ENCODE measurements at regions not wholly inside any gene's neighbourhood (a gene's known extent, or its start where the extent isn't known, plus 50 kb on each side); places are given as distances from the start of the nearest gene placed in this dataset.

DNA sequence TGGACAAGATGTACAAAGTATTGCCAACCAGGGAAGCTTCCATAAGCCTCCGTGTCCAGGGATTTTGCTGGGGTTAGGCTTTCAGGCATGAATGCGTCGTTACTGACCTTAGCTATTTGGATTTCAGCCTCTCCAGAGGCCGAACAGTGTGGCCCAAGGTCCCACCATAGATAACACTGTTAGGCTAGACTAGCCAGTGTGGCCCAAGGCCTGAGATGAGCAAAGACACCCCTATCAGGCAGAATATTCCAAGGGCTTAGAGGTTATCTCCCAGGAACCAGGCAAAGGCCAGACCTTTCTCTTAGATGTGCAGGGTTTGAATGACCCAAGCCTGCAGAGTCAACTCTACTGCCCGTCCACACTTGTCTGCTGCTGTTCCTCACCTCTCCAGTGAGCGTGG lies 131.7 kb upstream of the NDUFV2 start:
- Histone ChIP-seq H4K20me1 (ENCODE audit: insufficient read depth, low read length) (no peaks in the 10 kb centered on the region), H3K9ac (ENCODE audit: insufficient read depth, low read depth, low read length) (no peak overlapping the region), H3K27ac (ENCODE audit: extremely low read length, insufficient read depth, low read length) (no peak overlapping the region), H3K4me2 (ENCODE audit: low read depth, low read length) (no peak overlapping the region), H3K9me3 (ENCODE audit: low read length) (no peaks in the 10 kb centered on the region), H3K4me1 (ENCODE audit: insufficient read depth, low read length) (peaks cover 13% of the 10 kb centered on the region), H3K79me2 (ENCODE audit: insufficient read depth, low read length) (no peaks in the 10 kb centered on the region), H3K36me3 (replicated peaks in 1 of 2; ENCODE audit: control insufficient read depth in 1 of 2, insufficient read depth in 2 of 2, low read length in 2 of 2) (no peaks in the 10 kb centered on the region), H3K4me3 (replicated peaks in 1 of 3; ENCODE audit: insufficient read depth in 1 of 3, low read depth in 2 of 3, low read length in 3 of 3) (no peak overlapping the region), H2AFZ (ENCODE audit: low read length) (no peak overlapping the region), H3K27me3 (ENCODE audit: control insufficient read depth in 1 of 2, insufficient read depth in 2 of 2, low read length in 2 of 2) (peaks cover 0 to 11% of the 10 kb centered on the region in 2 experiments; a peak in 2 of 5 replicates)
- no TSS peak for BruUV-seq (replicated peaks)
- ATAC-seq (peak; percentile 59), DNase-seq (ENCODE audit: low spot score) (no peak), FAIRE-seq (no peak)
- ChIA-PET POLR2A (no interaction called here), CTCF (ENCODE audit: low intra/inter-chr PET ratio, low total read pairs) (no interaction called here)
- 46% methylated on average over 4 of the region's 6 CpGs for WGBS (ENCODE audit: low lambda C conversion rate)
- in situ Hi-C loops (cut with HindIII; ENCODE audit: extremely low pct_ligation_motif_present, low pct_unique_long_range_greater_than_20kb) = no loop called here
- TF ChIP-seq, protein P1, sequence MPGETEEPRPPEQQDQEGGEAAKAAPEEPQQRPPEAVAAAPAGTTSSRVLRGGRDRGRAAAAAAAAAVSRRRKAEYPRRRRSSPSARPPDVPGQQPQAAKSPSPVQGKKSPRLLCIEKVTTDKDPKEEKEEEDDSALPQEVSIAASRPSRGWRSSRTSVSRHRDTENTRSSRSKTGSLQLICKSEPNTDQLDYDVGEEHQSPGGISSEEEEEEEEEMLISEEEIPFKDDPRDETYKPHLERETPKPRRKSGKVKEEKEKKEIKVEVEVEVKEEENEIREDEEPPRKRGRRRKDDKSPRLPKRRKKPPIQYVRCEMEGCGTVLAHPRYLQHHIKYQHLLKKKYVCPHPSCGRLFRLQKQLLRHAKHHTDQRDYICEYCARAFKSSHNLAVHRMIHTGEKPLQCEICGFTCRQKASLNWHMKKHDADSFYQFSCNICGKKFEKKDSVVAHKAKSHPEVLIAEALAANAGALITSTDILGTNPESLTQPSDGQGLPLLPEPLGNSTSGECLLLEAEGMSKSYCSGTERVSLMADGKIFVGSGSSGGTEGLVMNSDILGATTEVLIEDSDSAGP (CRISPR knock-in tag; IDR thresholded peaks at IDR 0.05; ENCODE audit: borderline replicate concordance) = no peak
- TF ChIP-seq, protein P2, sequence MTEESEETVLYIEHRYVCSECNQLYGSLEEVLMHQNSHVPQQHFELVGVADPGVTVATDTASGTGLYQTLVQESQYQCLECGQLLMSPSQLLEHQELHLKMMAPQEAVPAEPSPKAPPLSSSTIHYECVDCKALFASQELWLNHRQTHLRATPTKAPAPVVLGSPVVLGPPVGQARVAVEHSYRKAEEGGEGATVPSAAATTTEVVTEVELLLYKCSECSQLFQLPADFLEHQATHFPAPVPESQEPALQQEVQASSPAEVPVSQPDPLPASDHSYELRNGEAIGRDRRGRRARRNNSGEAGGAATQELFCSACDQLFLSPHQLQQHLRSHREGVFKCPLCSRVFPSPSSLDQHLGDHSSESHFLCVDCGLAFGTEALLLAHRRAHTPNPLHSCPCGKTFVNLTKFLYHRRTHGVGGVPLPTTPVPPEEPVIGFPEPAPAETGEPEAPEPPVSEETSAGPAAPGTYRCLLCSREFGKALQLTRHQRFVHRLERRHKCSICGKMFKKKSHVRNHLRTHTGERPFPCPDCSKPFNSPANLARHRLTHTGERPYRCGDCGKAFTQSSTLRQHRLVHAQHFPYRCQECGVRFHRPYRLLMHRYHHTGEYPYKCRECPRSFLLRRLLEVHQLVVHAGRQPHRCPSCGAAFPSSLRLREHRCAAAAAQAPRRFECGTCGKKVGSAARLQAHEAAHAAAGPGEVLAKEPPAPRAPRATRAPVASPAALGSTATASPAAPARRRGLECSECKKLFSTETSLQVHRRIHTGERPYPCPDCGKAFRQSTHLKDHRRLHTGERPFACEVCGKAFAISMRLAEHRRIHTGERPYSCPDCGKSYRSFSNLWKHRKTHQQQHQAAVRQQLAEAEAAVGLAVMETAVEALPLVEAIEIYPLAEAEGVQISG (CRISPR knock-in tag; IDR thresholded peaks at IDR 0.05) = 0 out of 2 replicates have a peak, but pooled peaks have one; percentile 41
- intact Hi-C loops (cut with micrococcal nuclease; ENCODE audit: unreplicated experiment) = no loop called here

DNA sequence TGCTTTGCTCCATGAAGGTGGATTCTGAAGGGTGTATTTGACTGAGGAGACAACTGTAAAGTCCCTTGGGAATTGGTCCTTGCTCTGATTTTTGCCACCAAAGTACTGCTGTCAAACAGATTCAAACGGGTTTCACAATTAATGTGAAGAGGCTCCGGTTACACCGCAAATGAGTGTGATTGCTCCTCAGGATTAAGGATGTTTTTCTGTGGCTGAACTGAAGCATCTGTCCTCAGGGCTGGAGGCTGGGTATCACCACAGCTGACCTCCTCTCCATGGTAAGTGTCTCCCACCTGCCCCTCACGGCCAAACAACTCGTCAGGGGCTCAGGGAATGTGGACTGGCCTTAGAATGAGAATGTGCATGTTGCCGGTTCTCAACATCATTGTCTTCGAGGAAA lies 130.4 kb upstream of the NDUFV2 start:
- CTCF ChIA-PET (ENCODE audit: low intra/inter-chr PET ratio, low total read pairs) = no interaction called here
- no TSS peak for BruUV-seq (replicated peaks)
- FAIRE-seq = no peak
- TF ChIP-seq POGK (CRISPR knock-in tag; conservative IDR thresholded peaks at IDR 0.05) (no peak), HMGXB4 (CRISPR knock-in tag; IDR thresholded peaks at IDR 0.05; ENCODE audit: borderline replicate concordance in 1 of 2, low read depth in 1 of 2) (no peak), XRCC5 (optimal IDR thresholded peaks at IDR 0.05; ENCODE audit: low read length) (no peak), ZFP36L2 (CRISPR knock-in tag; IDR thresholded peaks at IDR 0.05) (no peak), ZNF629 (CRISPR knock-in tag; conservative IDR thresholded peaks at IDR 0.05) (no peak), MIXL1 (CRISPR knock-in tag; IDR thresholded peaks at IDR 0.05) (no peak), ZNF839 (CRISPR knock-in tag; IDR thresholded peaks at IDR 0.05; ENCODE audit: borderline replicate concordance) (no peak)
- TF ChIP-seq, protein P3, sequence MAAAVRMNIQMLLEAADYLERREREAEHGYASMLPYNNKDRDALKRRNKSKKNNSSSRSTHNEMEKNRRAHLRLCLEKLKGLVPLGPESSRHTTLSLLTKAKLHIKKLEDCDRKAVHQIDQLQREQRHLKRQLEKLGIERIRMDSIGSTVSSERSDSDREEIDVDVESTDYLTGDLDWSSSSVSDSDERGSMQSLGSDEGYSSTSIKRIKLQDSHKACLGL (CRISPR knock-in tag; IDR thresholded peaks at IDR 0.05) = no peak

More for the DNA sequence above, 130.4 kb upstream of the NDUFV2 start:
- H3K9me3 ChIP-seq (ENCODE audit: low read length) = no peaks in the 10 kb centered on the region
- POLR2A ChIA-PET = no interaction called here
- DNase-seq (ENCODE audit: low spot score) (no peak), ATAC-seq (no peak)
- H3K36me3 ChIP-seq (replicated peaks in 1 of 2; ENCODE audit: control insufficient read depth in 1 of 2, insufficient read depth in 2 of 2, low read length in 2 of 2) = no peaks in the 10 kb centered on the region
- H3K4me2 ChIP-seq (ENCODE audit: low read depth, low read length) = no peak overlapping the region
- peaks cover 0 to 11% of the 10 kb centered on the region in 2 experiments; a peak in 2 of 5 replicates for H3K27me3 ChIP-seq (ENCODE audit: control insufficient read depth in 1 of 2, insufficient read depth in 2 of 2, low read length in 2 of 2)
- H3K4me3 ChIP-seq (replicated peaks in 1 of 3; ENCODE audit: insufficient read depth in 1 of 3, low read depth in 2 of 3, low read length in 3 of 3) = no peak overlapping the region
- intact Hi-C loops (cut with micrococcal nuclease; ENCODE audit: unreplicated experiment) (no loop called here), in situ Hi-C loops (cut with HindIII; ENCODE audit: extremely low pct_ligation_motif_present, low pct_unique_long_range_greater_than_20kb) (no loop called here)
- no peak overlapping the region for H2AFZ ChIP-seq (ENCODE audit: low read length)
- H3K79me2 ChIP-seq (ENCODE audit: insufficient read depth, low read length) = no peaks in the 10 kb centered on the region
- no peak overlapping the region for H3K9ac ChIP-seq (ENCODE audit: insufficient read depth, low read depth, low read length)
- peaks cover 13% of the 10 kb centered on the region for H3K4me1 ChIP-seq (ENCODE audit: insufficient read depth, low read length)
- WGBS (ENCODE audit: low lambda C conversion rate) = 54% methylated on average over 7 of the region's 7 CpGs
- no peaks in the 10 kb centered on the region for H4K20me1 ChIP-seq (ENCODE audit: insufficient read depth, low read length)
- H3K27ac ChIP-seq (ENCODE audit: extremely low read length, insufficient read depth, low read length) = no peak overlapping the region
